ENCODE measurements at regions not wholly inside any gene's neighbourhood (a gene's known extent, or its start where the extent isn't known, plus 50 kb on each side); places are given as distances from the start of the nearest gene placed in this dataset.
"Not testable (repeated sequence)": the region's sequence is repeated elsewhere in the genome, so short reads cannot be mapped to it uniquely, and the experiment has no call there.

- Mint-ChIP-seq H3K36me3 (ENCODE audit: low read depth) (peaks cover 4% of the 10 kb centered on the region), H3K27me3 (no peaks in the 10 kb centered on the region), H3K27ac (no peak overlapping the region), H3K4me1 (no peaks in the 10 kb centered on the region), H3K4me3 (no peak overlapping the region), H3K9me3 (peaks cover 12% of the 10 kb centered on the region)
- DNase-seq: no peak
- no peak for ATAC-seq
Measured at GRCh38 chr14:86115972-86116371, 586.0 kb downstream of the FLRT2 start.

GRCh38 chr14:86110871-86111270, 580.9 kb downstream of the FLRT2 start:
- not testable (repeated sequence) for H3K27me3 Mint-ChIP-seq; H3K9me3 Mint-ChIP-seq; DNase-seq; H3K36me3 Mint-ChIP-seq (ENCODE audit: low read depth); H3K4me1 Mint-ChIP-seq; ATAC-seq; H3K4me3 Mint-ChIP-seq; H3K27ac Mint-ChIP-seq

GRCh38 chr14:86104691-86105265, 574.8 kb downstream of the FLRT2 start:
- Mint-ChIP-seq H3K9me3 (peaks cover 10% of the 10 kb centered on the region), H3K4me1 (no peaks in the 10 kb centered on the region), H3K27me3 (no peaks in the 10 kb centered on the region), H3K4me3 (no peak overlapping the region), H3K27ac (no peak overlapping the region), H3K36me3 (ENCODE audit: low read depth) (peaks cover 14% of the 10 kb centered on the region)
- DNase-seq: no peak
- no peak for ATAC-seq

- no peak for DNase-seq
- peaks cover 11% of the 10 kb centered on the region for H3K9me3 Mint-ChIP-seq
- H3K27ac Mint-ChIP-seq: no peak overlapping the region
- no peak for ATAC-seq
- no peaks in the 10 kb centered on the region for H3K4me1 Mint-ChIP-seq
- H3K36me3 Mint-ChIP-seq (ENCODE audit: low read depth): peaks cover 7% of the 10 kb centered on the region
- H3K4me3 Mint-ChIP-seq: no peak overlapping the region
- no peaks in the 10 kb centered on the region for H3K27me3 Mint-ChIP-seq
Measured at GRCh38 chr14:86094512-86094911, 564.6 kb downstream of the FLRT2 start.

- H3K36me3 Mint-ChIP-seq (ENCODE audit: low read depth): peaks cover 7% of the 10 kb centered on the region
- no peak for DNase-seq
- no peak for ATAC-seq
- no peaks in the 10 kb centered on the region for H3K27me3 Mint-ChIP-seq
- peaks cover 11% of the 10 kb centered on the region for H3K9me3 Mint-ChIP-seq
- H3K27ac Mint-ChIP-seq: no peak overlapping the region
- no peak overlapping the region for H3K4me3 Mint-ChIP-seq
- no peaks in the 10 kb centered on the region for H3K4me1 Mint-ChIP-seq
Measured at GRCh38 chr14:86091811-86092210, 561.9 kb downstream of the FLRT2 start.

GRCh38 chr14:86088156-86088555, 558.2 kb downstream of the FLRT2 start:
- DNase-seq (no peak), ATAC-seq (no peak)
- Mint-ChIP-seq H3K27me3 (no peaks in the 10 kb centered on the region), H3K9me3 (peaks cover 8% of the 10 kb centered on the region), H3K27ac (no peak overlapping the region), H3K36me3 (ENCODE audit: low read depth) (peaks cover 4% of the 10 kb centered on the region), H3K4me1 (peaks cover 3% of the 10 kb centered on the region), H3K4me3 (no peak overlapping the region)

- Mint-ChIP-seq H3K36me3 (ENCODE audit: low read depth) (peaks cover 2% of the 10 kb centered on the region), H3K27me3 (no peaks in the 10 kb centered on the region), H3K4me3 (no peak overlapping the region), H3K4me1 (peaks cover 3% of the 10 kb centered on the region), H3K27ac (no peak overlapping the region), H3K9me3 (peaks cover 4% of the 10 kb centered on the region)
- no peak for DNase-seq
- no peak for ATAC-seq
Measured at GRCh38 chr14:86087377-86087776, 557.4 kb downstream of the FLRT2 start.

- Mint-ChIP-seq H3K27ac (no peak overlapping the region), H3K36me3 (ENCODE audit: low read depth) (peaks cover 1% of the 10 kb centered on the region), H3K4me3 (no peak overlapping the region), H3K9me3 (peaks cover 3% of the 10 kb centered on the region), H3K4me1 (peaks cover 3% of the 10 kb centered on the region), H3K27me3 (no peaks in the 10 kb centered on the region)
- no peak for ATAC-seq
- DNase-seq: no peak
Measured at GRCh38 chr14:86086962-86087361, 557.0 kb downstream of the FLRT2 start.

- Mint-ChIP-seq H3K27me3 (no peaks in the 10 kb centered on the region), H3K27ac (no peak overlapping the region), H3K9me3 (no peaks in the 10 kb centered on the region), H3K36me3 (ENCODE audit: low read depth) (peaks cover 10% of the 10 kb centered on the region), H3K4me1 (peaks cover 3% of the 10 kb centered on the region), H3K4me3 (no peak overlapping the region)
- ATAC-seq (no peak), DNase-seq (no peak)
Measured at GRCh38 chr14:86084097-86084496, 554.2 kb downstream of the FLRT2 start.

GRCh38 chr14:86083616-86084015, 553.7 kb downstream of the FLRT2 start:
- Mint-ChIP-seq H3K4me1 (peaks cover 3% of the 10 kb centered on the region), H3K4me3 (no peak overlapping the region), H3K27ac (no peak overlapping the region), H3K36me3 (ENCODE audit: low read depth) (peaks cover 10% of the 10 kb centered on the region), H3K9me3 (peaks cover 2% of the 10 kb centered on the region), H3K27me3 (no peaks in the 10 kb centered on the region)
- DNase-seq: no peak
- no peak for ATAC-seq

- no peak for ATAC-seq
- DNase-seq: no peak
- peaks cover 10% of the 10 kb centered on the region for H3K4me1 Mint-ChIP-seq
- no peaks in the 10 kb centered on the region for H3K27me3 Mint-ChIP-seq
- no peak overlapping the region for H3K4me3 Mint-ChIP-seq
- H3K27ac Mint-ChIP-seq: no peak overlapping the region
- H3K9me3 Mint-ChIP-seq: peaks cover 3% of the 10 kb centered on the region
- H3K36me3 Mint-ChIP-seq (ENCODE audit: low read depth): peaks cover 4% of the 10 kb centered on the region
Measured at GRCh38 chr14:86072116-86072894, 542.4 kb downstream of the FLRT2 start.

GRCh38 chr14:86066651-86067050, 536.7 kb downstream of the FLRT2 start:
- Mint-ChIP-seq H3K9me3 (peaks cover 3% of the 10 kb centered on the region), H3K4me3 (no peak overlapping the region), H3K36me3 (ENCODE audit: low read depth) (no peaks in the 10 kb centered on the region), H3K27ac (no peak overlapping the region), H3K27me3 (no peaks in the 10 kb centered on the region), H3K4me1 (peaks cover 2% of the 10 kb centered on the region)
- ATAC-seq (no peak), DNase-seq (no peak)

GRCh38 chr14:86065407-86065806, 535.5 kb downstream of the FLRT2 start:
- DNase-seq (no peak), ATAC-seq (no peak)
- no peaks in the 10 kb centered on the region for H3K4me1 Mint-ChIP-seq
- H3K27me3 Mint-ChIP-seq: no peaks in the 10 kb centered on the region
- H3K4me3 Mint-ChIP-seq: no peak overlapping the region
- H3K9me3 Mint-ChIP-seq: peaks cover 3% of the 10 kb centered on the region
- H3K27ac Mint-ChIP-seq: no peak overlapping the region
- no peaks in the 10 kb centered on the region for H3K36me3 Mint-ChIP-seq (ENCODE audit: low read depth)

- not testable (repeated sequence) for H3K27me3 Mint-ChIP-seq; H3K4me1 Mint-ChIP-seq; ATAC-seq; H3K9me3 Mint-ChIP-seq; H3K4me3 Mint-ChIP-seq; DNase-seq; H3K36me3 Mint-ChIP-seq (ENCODE audit: low read depth); H3K27ac Mint-ChIP-seq
Measured at GRCh38 chr14:86064595-86064994, 534.7 kb downstream of the FLRT2 start.

- no peaks in the 10 kb centered on the region for H3K9me3 Mint-ChIP-seq
- no peak overlapping the region for H3K4me3 Mint-ChIP-seq
- no peaks in the 10 kb centered on the region for H3K4me1 Mint-ChIP-seq
- peak; percentile 31 for DNase-seq
- no peaks in the 10 kb centered on the region for H3K36me3 Mint-ChIP-seq (ENCODE audit: low read depth)
- ATAC-seq: no peak
- no peak overlapping the region for H3K27ac Mint-ChIP-seq
- H3K27me3 Mint-ChIP-seq: no peaks in the 10 kb centered on the region
Measured at GRCh38 chr14:86057018-86057667, 527.2 kb downstream of the FLRT2 start.
